Stimulated activated naive CD8-positive, alpha-beta T cell treated with anti-CD3 and anti-CD28 coated beads, Interleukin-15, Interleukin-2, amounts not matched to agents 100 U/mL and 50 U/mL, for 24 hours (primary cell): ENCODE measurements at regions not wholly inside any gene's neighbourhood (a gene's known extent, or its start where the extent isn't known, plus 50 kb on each side); places are given as distances from the start of the nearest gene placed in this dataset.

Experiments
- ATAC-seq: fragments of 150-1000 bp; cut with Tn5 transposase; one replicate; pipeline ENCODE4 v1.10.0; 2021
- DNase-seq: peaks from one replicate; pipeline ENCODE4 v3.0.0; 2021

DNA sequence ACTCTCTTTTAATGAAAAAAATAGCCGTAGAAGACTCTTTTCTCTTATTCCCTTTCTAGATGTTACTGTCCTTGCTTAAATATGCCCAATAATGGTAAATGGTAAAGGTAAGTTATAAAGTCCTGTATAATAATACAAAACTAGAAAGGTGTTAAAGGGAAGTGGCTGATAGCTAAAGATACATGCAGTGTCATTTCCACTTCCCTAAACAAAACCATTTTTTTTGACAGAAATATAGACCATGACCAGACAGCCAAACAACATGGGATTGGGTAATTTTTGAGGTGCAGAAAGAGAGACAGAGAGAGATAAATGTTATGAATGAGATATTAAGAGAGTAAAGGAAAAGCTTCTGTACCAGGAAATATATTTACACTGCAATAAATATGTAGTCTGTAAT is 731.7 kb upstream of the REG3G start:
- ATAC-seq = no peak
- no peak for DNase-seq

DNA sequence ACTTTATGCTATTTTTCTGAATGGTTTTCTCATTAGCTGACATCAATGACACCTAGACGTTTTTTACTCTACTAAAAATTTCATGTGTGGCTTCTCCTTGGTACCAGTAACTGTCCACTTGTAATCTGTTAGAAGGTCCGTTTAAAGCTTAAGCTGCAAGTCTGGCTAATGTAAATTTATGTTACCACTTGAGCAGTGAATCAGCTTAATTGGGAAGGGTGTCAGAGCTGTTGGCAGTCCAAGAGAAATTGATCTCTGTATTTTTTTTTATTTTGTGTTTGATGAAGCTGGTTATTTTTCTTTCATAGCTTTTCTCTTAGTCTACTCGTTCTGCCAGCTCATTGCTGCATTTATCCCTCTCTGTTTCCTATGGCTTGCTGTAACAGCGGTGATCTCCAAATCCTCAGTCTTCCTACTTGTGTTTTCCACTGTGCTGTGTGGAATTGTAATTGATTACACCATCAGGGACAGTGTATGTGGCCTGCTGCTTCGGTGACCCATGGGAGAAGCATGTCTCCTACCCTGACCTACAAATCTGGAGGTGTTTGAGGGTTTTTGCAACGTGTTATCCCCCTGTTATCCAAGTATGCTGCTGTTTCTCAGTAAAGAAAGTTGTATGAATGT is 724.2 kb upstream of the REG3G start:
- DNase-seq (no peak), ATAC-seq (no peak)

GRCh38 chr2:78304678-78305077 is 720.8 kb upstream of the REG3G start:
- ATAC-seq (no peak), DNase-seq (no peak)

GRCh38 chr2:78309460-78309859 is 716.0 kb upstream of the REG3G start:
- no peak for ATAC-seq
- no peak for DNase-seq

DNA sequence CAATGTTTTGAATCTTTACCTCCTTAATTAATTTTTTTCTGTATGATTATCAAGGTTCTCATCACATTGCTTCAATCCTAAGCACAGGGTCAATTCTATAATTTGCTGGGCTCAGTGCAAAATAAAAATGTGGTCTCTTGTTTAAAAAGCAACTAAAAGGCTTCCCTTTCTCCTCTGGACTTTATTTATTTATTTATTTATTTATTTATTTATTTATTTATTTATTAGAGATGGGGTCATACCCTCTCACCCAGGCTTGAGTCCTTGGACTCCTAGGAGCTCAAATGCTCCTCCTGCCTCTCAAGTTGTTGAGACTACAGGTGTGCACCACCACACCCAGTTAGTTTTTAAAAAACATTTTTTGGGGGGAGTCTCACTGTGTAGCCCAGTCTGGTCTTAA is 710.1 kb upstream of the REG3G start:
- ATAC-seq = no peak
- DNase-seq = no peak

DNA sequence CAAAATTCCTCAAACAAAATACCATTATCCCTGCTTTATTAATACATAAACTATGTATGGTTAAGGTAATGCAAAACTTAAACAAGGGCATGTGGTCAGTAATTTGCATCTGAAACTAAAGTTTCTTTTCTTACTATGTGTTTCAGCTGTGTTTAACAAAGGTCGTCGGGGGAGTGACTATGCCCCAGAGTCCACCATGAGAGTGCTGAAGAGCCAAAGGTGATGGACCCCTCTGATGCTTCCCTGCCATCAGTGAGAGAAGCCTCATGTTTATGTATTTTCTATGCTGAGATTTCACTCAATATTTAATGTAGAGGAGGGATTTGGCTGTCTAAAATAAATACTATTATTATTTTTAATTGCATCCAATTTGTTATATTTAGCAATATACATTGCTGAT is 707.2 kb upstream of the REG3G start:
- DNase-seq (no peak), ATAC-seq (no peak)

- DNase-seq = no peak
- ATAC-seq = no peak
Observed at GRCh38 chr2:78330193-78330592, 695.3 kb upstream of the REG3G start.

GRCh38 chr2:78351208-78351607 is 674.3 kb upstream of the REG3G start:
- no peak for DNase-seq
- no peak for ATAC-seq

DNA sequence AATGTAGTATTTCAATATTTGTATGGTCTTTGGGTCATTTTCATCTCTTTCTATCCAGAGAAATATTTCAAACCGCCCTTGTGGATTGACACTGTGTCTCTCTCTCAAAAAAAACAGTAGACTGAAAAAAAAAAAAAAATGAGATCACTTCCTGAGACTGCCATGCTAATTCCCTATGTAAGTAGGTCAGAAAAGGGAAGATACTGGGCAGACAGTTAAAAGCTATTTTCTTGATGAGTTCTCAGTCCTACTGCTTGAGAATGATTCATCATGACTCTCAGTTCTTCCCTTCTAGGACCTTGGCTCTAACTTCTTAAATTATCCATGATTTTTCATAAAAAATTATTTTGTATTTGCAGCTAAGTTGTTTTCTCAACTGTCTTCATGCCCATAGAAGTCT is 672.3 kb upstream of the REG3G start:
- DNase-seq = no peak
- no peak for ATAC-seq

DNA sequence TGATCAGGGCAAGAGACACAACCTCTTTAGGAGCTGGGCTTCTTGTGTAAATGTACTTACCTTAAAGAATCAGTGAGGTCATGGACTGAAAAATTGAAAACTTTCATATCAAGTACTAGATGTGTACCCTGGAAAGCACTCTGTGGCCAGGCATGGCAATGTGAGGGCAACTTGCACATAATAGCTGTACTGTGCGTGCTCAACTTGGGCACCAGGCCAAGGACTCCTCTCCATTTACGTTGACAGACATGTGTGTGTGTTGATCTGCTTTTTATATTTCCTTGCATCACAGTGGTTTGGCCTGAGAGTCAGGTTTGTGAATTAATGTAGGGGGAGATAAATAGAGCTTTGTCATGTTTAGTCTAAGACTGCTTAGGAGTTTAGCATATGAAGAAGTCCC is 669.5 kb upstream of the REG3G start:
- DNase-seq = no peak
- ATAC-seq = no peak

DNA sequence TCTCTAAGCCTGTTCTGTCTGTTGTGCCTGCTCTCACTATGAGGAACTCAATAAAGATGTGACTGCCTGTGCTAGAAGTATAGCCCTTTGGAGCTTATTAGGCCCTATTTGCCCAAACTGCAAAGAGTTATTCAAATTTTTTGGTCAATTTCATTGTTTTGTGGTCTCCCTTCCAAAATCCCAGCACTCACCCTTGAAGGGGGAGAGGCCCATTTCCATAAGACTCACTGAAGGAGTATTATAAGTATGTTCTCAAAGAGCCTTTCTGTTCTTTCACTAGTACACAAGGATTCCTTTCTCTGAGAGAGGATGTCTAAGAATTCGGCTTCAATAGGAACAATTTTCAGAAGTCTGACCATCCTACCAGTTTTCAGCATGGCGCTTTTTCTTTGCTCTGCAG is 641.9 kb upstream of the REG3G start:
- DNase-seq = no peak
- ATAC-seq = no peak

DNA sequence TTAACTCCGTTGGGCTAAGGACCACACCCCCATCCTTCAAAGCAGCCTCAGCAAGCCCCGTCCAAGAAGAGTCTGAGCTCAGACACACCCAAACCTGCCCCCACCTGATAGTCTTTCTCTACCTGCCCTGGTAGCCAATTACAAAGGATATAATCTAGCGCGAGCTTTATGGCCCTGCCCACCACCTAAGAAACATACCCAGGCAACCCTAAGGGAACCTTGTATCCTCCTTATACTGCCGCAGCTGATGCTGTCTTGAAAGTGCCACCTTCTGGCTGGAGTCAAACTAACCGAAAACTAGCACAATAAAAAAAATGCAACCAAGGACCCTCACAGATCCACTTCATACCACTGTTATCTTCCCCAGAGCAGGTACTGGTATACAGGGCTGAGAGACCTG is 628.3 kb upstream of the REG3G start:
- ATAC-seq (no peak), DNase-seq (no peak)

- DNase-seq (no peak), ATAC-seq (no peak)
Observed at GRCh38 chr2:78407960-78408794, 617.3 kb upstream of the REG3G start.

- ATAC-seq (no peak), DNase-seq (no peak)
Observed at GRCh38 chr2:78408795-78409118, 616.7 kb upstream of the REG3G start.

- no peak for ATAC-seq
- no peak for DNase-seq
Observed at GRCh38 chr2:78411303-78411702, 614.2 kb upstream of the REG3G start.

DNA sequence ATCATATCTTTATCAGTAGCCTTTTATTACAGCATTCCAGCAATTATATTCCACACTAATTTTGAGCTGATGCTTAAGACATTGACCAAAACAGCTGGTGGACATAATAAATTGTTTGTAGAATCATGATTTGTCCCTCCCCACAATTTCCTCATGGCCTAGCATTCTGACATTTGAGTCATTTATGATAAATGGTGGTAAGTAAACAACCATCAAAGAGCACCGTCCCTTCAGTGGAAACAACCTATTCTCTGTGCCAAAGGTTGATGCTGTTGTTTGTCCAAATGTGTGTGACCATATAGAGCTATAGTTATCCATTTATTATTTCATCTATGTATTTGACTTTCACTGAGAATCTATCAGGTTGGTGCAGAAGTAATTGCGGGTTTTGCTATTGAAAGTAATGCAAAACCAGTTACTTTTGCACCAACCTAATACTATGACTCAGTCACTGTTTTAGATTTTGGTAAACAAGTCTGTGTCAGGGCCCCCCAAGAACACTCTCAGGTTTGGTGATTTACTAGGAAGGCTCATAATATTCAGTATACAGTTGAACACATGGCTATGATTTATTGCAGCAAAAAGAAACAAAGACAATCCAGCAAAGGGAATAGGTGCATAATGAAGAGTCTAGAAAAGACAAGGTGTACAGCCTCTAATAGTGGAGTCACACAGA is 608.7 kb upstream of the REG3G start:
- no peak for ATAC-seq
- DNase-seq = no peak

GRCh38 chr2:78417355-78417754 is 608.1 kb upstream of the REG3G start:
- ATAC-seq (no peak), DNase-seq (no peak)

GRCh38 chr2:78418021-78418420 is 607.5 kb upstream of the REG3G start:
- no peak for DNase-seq
- no peak for ATAC-seq

- ATAC-seq (no peak), DNase-seq (no peak)
Observed at GRCh38 chr2:78420132-78420531, 605.4 kb upstream of the REG3G start.

- DNase-seq (no peak), ATAC-seq (no peak)
Observed at GRCh38 chr2:78423631-78424030, 601.9 kb upstream of the REG3G start.

DNA sequence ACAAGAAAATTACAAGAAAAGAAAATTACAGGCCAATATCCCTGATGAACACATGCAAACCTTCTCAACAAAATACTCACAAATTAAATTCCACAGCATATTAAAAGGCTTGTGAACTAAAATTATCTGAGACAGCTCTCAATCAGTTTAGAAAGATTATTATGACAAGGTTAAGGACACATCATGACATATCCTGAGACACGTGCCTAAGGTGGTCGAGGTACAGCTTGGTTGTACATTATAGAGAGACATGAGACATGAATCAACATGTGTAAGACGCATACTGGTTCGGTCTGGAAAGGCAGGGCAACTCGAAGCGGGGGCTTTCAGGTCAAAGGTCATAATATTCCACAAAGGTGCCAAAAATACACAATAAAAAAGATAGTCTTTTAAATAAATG is 598.3 kb upstream of the REG3G start:
- ATAC-seq = no peak
- no peak for DNase-seq

DNA sequence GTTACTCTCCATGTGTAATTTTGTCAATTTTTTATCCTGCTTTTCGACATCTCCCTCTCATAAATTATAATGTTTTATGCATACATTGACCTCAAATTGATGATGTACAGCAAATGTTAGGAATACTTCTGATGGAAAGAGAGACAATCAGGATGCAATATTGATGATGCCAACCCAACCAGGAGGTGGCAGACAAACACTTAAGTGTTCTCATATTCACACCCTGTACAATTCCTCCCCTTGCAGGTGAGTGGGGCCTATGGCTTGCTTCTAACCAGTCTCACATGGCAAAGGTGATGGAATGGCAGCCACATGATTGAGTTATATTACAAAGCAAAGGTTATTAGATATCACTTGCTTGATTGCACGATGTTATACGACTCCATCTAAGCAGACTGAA is 594.3 kb upstream of the REG3G start:
- no peak for ATAC-seq
- no peak for DNase-seq

- no peak for DNase-seq
- no peak for ATAC-seq
Observed at GRCh38 chr2:78439122-78439521, 586.4 kb upstream of the REG3G start.

DNA sequence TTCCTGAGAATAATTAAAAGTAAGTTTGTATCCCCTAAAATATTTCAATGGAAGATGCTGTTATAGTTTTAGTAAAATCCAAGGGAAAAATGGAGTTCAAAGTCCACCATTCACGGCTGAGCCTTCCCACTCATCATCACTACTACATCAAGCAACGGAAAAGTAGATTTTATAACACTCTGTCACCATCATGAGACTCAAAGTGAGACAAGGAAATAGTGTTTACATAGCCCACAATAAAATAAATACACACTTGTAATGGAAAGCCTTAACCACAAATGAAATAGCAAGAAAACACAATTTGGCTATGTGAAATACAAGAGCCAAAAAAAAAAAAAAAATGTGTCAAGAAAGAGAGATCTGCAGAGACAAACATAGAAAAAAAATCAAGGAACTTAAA is 569.9 kb upstream of the REG3G start:
- ATAC-seq (no peak), DNase-seq (no peak)
